H1 (cell line): ENCODE measurements at regions not wholly inside any gene's neighbourhood (a gene's known extent, or its start where the extent isn't known, plus 50 kb on each side); places are given as distances from the start of the nearest gene placed in this dataset.

ENCODE experiments used
- CTCF ChIA-PET: fragments of 300-600 bp; sonication (Branson Sonifier 250); formaldehyde crosslinking; loops from one replicate; lab custom pipeline; 2021; ENCODE audit not compliant: partially characterized antibody; lab: Charles Lee
- POLR2A ChIA-PET: fragments of 300-600 bp; sonication (Branson Sonifier 250); formaldehyde crosslinking; loops from one replicate; lab custom pipeline; 2021; ENCODE audit warnings: inconsistent platforms; ENCODE audit not compliant: partially characterized antibody; lab: Charles Lee
- DNase-seq, 2 experiments: peaks; one replicate each; pipeline versions ENCODE4 v3.0.0 to v3.0.0-alpha.2; 2010 to 2022; ENCODE audit warnings: low spot score in 2 of 2, low read depth in 1 of 2, mixed read lengths in 1 of 2
- FAIRE-seq: peaks from 2 replicates; lab custom pipeline; 2011; peaks lifted over from hg19 to GRCh38; lab: Jason Lieb, UNC
- H2AFZ ChIP-seq: 2 replicates; pipeline ENCODE4 v1.8.1; 2012; ENCODE audit warnings: low read length, inconsistent platforms
- H2AK5ac ChIP-seq: 2 replicates; pipeline ENCODE4 v1.6.1; 2013; ENCODE audit warnings: low read depth, low read length
- H2BK120ac ChIP-seq: replicated peaks from 2 replicates; pipeline ENCODE3; 2013; ENCODE audit warnings: low read depth, low read length, inconsistent platforms
- H2BK12ac ChIP-seq: 2 replicates; pipeline ENCODE4 v1.6.1; 2013; ENCODE audit warnings: low read depth, low read length
- H2BK15ac ChIP-seq: 2 replicates; pipeline ENCODE4 v1.6.1; 2013; ENCODE audit warnings: low read length
- H2BK20ac ChIP-seq: 2 replicates; pipeline ENCODE4 v1.6.1; 2013; ENCODE audit warnings: low read length
- H2BK5ac ChIP-seq: 2 replicates; pipeline ENCODE4 v1.6.1; 2013; ENCODE audit warnings: low read depth, low read length
- H3K14ac ChIP-seq: 2 replicates; pipeline ENCODE4 v1.6.1; 2013; ENCODE audit warnings: inconsistent platforms; ENCODE audit not compliant: insufficient read length
- H3K18ac ChIP-seq: 2 replicates; pipeline ENCODE4 v1.6.1; 2013; ENCODE audit warnings: low read length; ENCODE audit errors: extremely low read depth
- H3K23ac ChIP-seq: 2 replicates; pipeline ENCODE4 v1.6.1; 2013; ENCODE audit warnings: inconsistent platforms; ENCODE audit not compliant: insufficient read length
- H3K23me2 ChIP-seq: 2 replicates; pipeline ENCODE4 v1.6.1; 2013; ENCODE audit warnings: low read depth, low read length
- H3K27ac ChIP-seq: 2 replicates; pipeline ENCODE4 v1.6.1; 2011; ENCODE audit warnings: low read depth, low read length, inconsistent platforms
- H3K27me3 ChIP-seq, 4 experiments: replicated peaks in 1 of 4; 1 replicate in 1 of 4; 2 replicates in 3 of 4; pipeline versions ENCODE4 v1.6.1 to v1.8.1; 2011 to 2013; ENCODE audit warnings: low read length in 3 of 4, mild to moderate bottlenecking in 3 of 4, inconsistent platforms in 2 of 4, mixed read lengths in 2 of 4, moderate library complexity in 1 of 4; ENCODE audit not compliant: control insufficient read depth in 3 of 4, insufficient read depth in 3 of 4; ENCODE audit errors: extremely low read depth in 1 of 4
- H3K36me3 ChIP-seq, 4 experiments: 2 replicates each; pipeline versions ENCODE4 v1.6.1 to v1.8.1; 2011 to 2013; ENCODE audit warnings: mild to moderate bottlenecking in 4 of 4, low read length in 3 of 4, moderate library complexity in 2 of 4, control low read depth in 1 of 4, inconsistent platforms in 1 of 4; ENCODE audit not compliant: insufficient read depth in 4 of 4, control insufficient read depth in 2 of 4
- H3K4ac ChIP-seq: replicated peaks from 2 replicates; pipeline ENCODE3; 2013; ENCODE audit warnings: low read length, low read depth, mixed read lengths, inconsistent platforms; ENCODE audit not compliant: insufficient read length
- H3K4me1 ChIP-seq, 4 experiments: replicated peaks in 1 of 4; 1 replicate in 1 of 4; 2 replicates in 3 of 4; pipeline versions ENCODE4 v1.6.1 to v1.8.1; 2011 to 2013; ENCODE audit warnings: low read length in 3 of 4, inconsistent platforms in 2 of 4, mixed read lengths in 1 of 4; ENCODE audit not compliant: insufficient read depth in 4 of 4, control insufficient read depth in 3 of 4
- H3K4me2 ChIP-seq, 2 experiments: 2 replicates each; pipeline versions ENCODE4 v1.6.1 to v1.8.1; 2011 to 2013; ENCODE audit warnings: low read depth in 2 of 2, low read length in 2 of 2, control low read depth in 1 of 2, inconsistent platforms in 1 of 2, mild to moderate bottlenecking in 1 of 2; ENCODE audit not compliant: insufficient read depth in 1 of 2
- H3K4me3 ChIP-seq, 4 experiments: fragments of 200-600, 300-600 bp in 1 of 4; sonication (generic), shearing (Covaris generic), sonication (Bioruptor Twin) in 1 of 4; 2 replicates each; pipeline versions ENCODE4 v1.5.1 to v1.8.1; 2011 to 2016; ENCODE audit warnings: low read length in 4 of 4, low read depth in 3 of 4, control low read depth in 2 of 4, inconsistent platforms in 2 of 4, mild to moderate bottlenecking in 2 of 4, mixed read lengths in 1 of 4, moderate library complexity in 1 of 4; ENCODE audit not compliant: insufficient read depth in 2 of 4; ENCODE audit errors: extremely low read depth in 1 of 4
- H3K56ac ChIP-seq: replicated peaks from 2 replicates; pipeline ENCODE3; 2013; ENCODE audit warnings: low read depth, mild to moderate bottlenecking, mixed read lengths, low read length, inconsistent platforms; ENCODE audit not compliant: insufficient read length
- H3K79me1 ChIP-seq: 2 replicates; pipeline ENCODE4 v1.6.1; 2013; ENCODE audit warnings: low read depth, low read length, control low read depth
- H3K79me2 ChIP-seq, 2 experiments: 2 replicates each; pipeline versions ENCODE4 v1.6.1 to v1.8.1; 2012 to 2013; ENCODE audit warnings: low read length in 2 of 2, mild to moderate bottlenecking in 2 of 2, inconsistent platforms in 1 of 2; ENCODE audit not compliant: insufficient read depth in 2 of 2, control insufficient read depth in 1 of 2
- H3K9ac ChIP-seq, 4 experiments: replicated peaks in 1 of 4; 1 replicate in 1 of 4; 2 replicates in 3 of 4; pipeline versions ENCODE4 v1.6.1 to v1.8.1; 2011 to 2013; ENCODE audit warnings: low read depth in 3 of 4, low read length in 3 of 4, control low read depth in 2 of 4, mild to moderate bottlenecking in 2 of 4, moderate library complexity in 2 of 4, inconsistent platforms in 1 of 4; ENCODE audit errors: extremely low read depth in 1 of 4
- H3K9me3 ChIP-seq, 2 experiments: 2 replicates each; pipeline versions ENCODE4 v1.6.1 to v1.8.1; 2012 to 2013; ENCODE audit warnings: mild to moderate bottlenecking in 2 of 2, moderate library complexity in 2 of 2, control low read depth in 1 of 2, inconsistent platforms in 1 of 2, low read depth in 1 of 2, low read length in 1 of 2, mixed read lengths in 1 of 2; ENCODE audit not compliant: insufficient read depth in 2 of 2
- H4K20me1 ChIP-seq, 2 experiments: replicated peaks in 1 of 2; 2 replicates each; pipeline versions ENCODE3 to v1.8.1; 2011 to 2013; ENCODE audit warnings: inconsistent platforms in 2 of 2, low read length in 2 of 2, mild to moderate bottlenecking in 1 of 2; ENCODE audit not compliant: insufficient read depth in 2 of 2, control insufficient read depth in 1 of 2
- H4K5ac ChIP-seq: 2 replicates; pipeline ENCODE4 v1.6.1; 2013; ENCODE audit warnings: low read length, low read depth, mixed read lengths, inconsistent platforms; ENCODE audit not compliant: insufficient read length
- H4K8ac ChIP-seq: 2 replicates; pipeline ENCODE4 v1.8.0; 2013; ENCODE audit warnings: mild to moderate bottlenecking, moderate library complexity, low read length, inconsistent platforms; ENCODE audit not compliant: insufficient read depth; ENCODE audit errors: extremely low read depth
- H4K91ac ChIP-seq: replicated peaks from 2 replicates; pipeline ENCODE3; 2013; ENCODE audit warnings: low read length, mixed read lengths, inconsistent platforms; ENCODE audit not compliant: insufficient read length
- BACH1 ChIP-seq: IDR thresholded peaks from 2 replicates; pipeline ENCODE4 v1.6.1; 2012; ENCODE audit warnings: low read length, improper control_type of control experiment
- BCL11A ChIP-seq, 2 experiments: IDR thresholded peaks; one replicate each; pipeline ENCODE4 v1.6.1; 2011; ENCODE audit warnings: low read depth in 2 of 2, low read length in 2 of 2, mild to moderate bottlenecking in 2 of 2
- CBX8 ChIP-seq: fragments of 300-800, 300-1000 bp; sonication (generic); IDR thresholded peaks from 2 replicates; pipeline ENCODE4 v1.7.1; 2016; ENCODE audit warnings: low read depth, low read length, borderline replicate concordance
- CHD1 ChIP-seq: IDR thresholded peaks from 2 replicates; pipeline ENCODE4 v1.6.1; 2012; ENCODE audit warnings: low read depth, low read length, improper control_type of control experiment
- EGR1 ChIP-seq: IDR thresholded peaks from 2 replicates; pipeline ENCODE4 v1.6.1; 2011; ENCODE audit warnings: low read depth, low read length, borderline replicate concordance
- JUND ChIP-seq: IDR thresholded peaks from 2 replicates; pipeline ENCODE4 v1.6.1; 2011; ENCODE audit warnings: mild to moderate bottlenecking, improper control_type of control experiment, low read length
- KDM4A ChIP-seq: IDR thresholded peaks from one replicate; pipeline ENCODE4 v1.7.1; 2012; ENCODE audit warnings: low read depth, mild to moderate bottlenecking, moderate library complexity, low read length, inconsistent platforms; ENCODE audit not compliant: severe bottlenecking
- KDM5A ChIP-seq: fragments of 200-600 bp; IDR thresholded peaks from 2 replicates; pipeline ENCODE4 v1.7.1; 2012; ENCODE audit warnings: mild to moderate bottlenecking, low read length, inconsistent platforms, mixed read lengths
- NANOG ChIP-seq: IDR thresholded peaks from 2 replicates; pipeline ENCODE4 v1.6.1; 2011; ENCODE audit warnings: low read length, low read depth, mild to moderate bottlenecking, inconsistent platforms; ENCODE audit not compliant: insufficient read depth, poor library complexity, severe bottlenecking
- PHF8 ChIP-seq: fragments of 200-600 bp; sonication (generic); conservative IDR thresholded peaks from 2 replicates; pipeline ENCODE4 v1.7.1; 2012; ENCODE audit warnings: low read depth, mild to moderate bottlenecking, inconsistent platforms, low read length, moderate library complexity
- POLR2AphosphoS5 ChIP-seq: IDR thresholded peaks from 2 replicates; pipeline ENCODE4 v1.6.1; 2011; ENCODE audit warnings: low read depth, low read length
- RXRA ChIP-seq: IDR thresholded peaks from 2 replicates; pipeline ENCODE4 v1.6.1; 2011; ENCODE audit warnings: low read depth, mild to moderate bottlenecking, low read length, moderate library complexity; ENCODE audit not compliant: insufficient read depth
- SIRT6 ChIP-seq: IDR thresholded peaks from one replicate; pipeline ENCODE4 v1.7.1; 2012; ENCODE audit warnings: low read length, inconsistent platforms
- TAF7 ChIP-seq: optimal IDR thresholded peaks from 2 replicates; pipeline ENCODE3; 2011; ENCODE audit warnings: low read depth, mild to moderate bottlenecking, inconsistent platforms, low read length, moderate library complexity, borderline replicate concordance
- TEAD4 ChIP-seq: IDR thresholded peaks from 2 replicates; pipeline ENCODE4 v1.6.1; 2012; ENCODE audit warnings: low read depth, low read length, inconsistent platforms, mixed read lengths
- YY1 ChIP-seq: IDR thresholded peaks from 2 replicates; pipeline ENCODE4 v1.6.1; 2011; ENCODE audit warnings: low read depth, mild to moderate bottlenecking, low read length
- WGBS, 2 experiments: shearing (Covaris generic) in 1 of 2; methylation state at CpG; one replicate each; pipeline versions ENCODE4 v1.1.6 to v1.1.7; 2013 to 2015; ENCODE audit warnings: low lambda C conversion rate in 2 of 2, mixed read lengths in 2 of 2, inconsistent platforms in 1 of 2, low coverage in 1 of 2, missing lambda C conversion rate in 1 of 2; ENCODE audit not compliant: insufficient replicate concordance in 2 of 2, insufficient coverage in 1 of 2, insufficient read length in 1 of 2; ENCODE audit errors: extremely low coverage in 1 of 2, missing lambda C conversion rate in 1 of 2; 5-methylcytosine and 5-hydroxymethylcytosine counted together

GRCh38 chr18:33805592-33805991 lies 227.6 kb downstream of the ASXL3 start:
- no peaks in the 10 kb centered on the region for H3K9me3 ChIP-seq
- TF ChIP-seq KDM4A (no peak), KDM5A (no peak), TEAD4 (no peak), SIRT6 (no peak), YY1 (no peak), JUND (no peak), NANOG (no peak), CBX8 (no peak), PHF8 (no peak), RXRA (no peak), EGR1 (no peak), POLR2AphosphoS5 (no peak), CHD1 (no peak), TAF7 (no peak), BACH1 (no peak), BCL11A (IDR thresholded peaks at IDR 0.05; ENCODE audit: low read depth in 2 of 2, low read length in 2 of 2) (no peak)
- no peak overlapping the region for H3K18ac ChIP-seq
- FAIRE-seq (no peak), DNase-seq (no peak)
- H3K23ac ChIP-seq = no peak overlapping the region
- no peaks in the 10 kb centered on the region for H3K79me1 ChIP-seq
- H2AK5ac ChIP-seq = no peak overlapping the region
- H3K4me3 ChIP-seq = no peak overlapping the region
- no peak overlapping the region for H4K5ac ChIP-seq
- no peak overlapping the region for H3K14ac ChIP-seq
- H4K91ac ChIP-seq = no peak overlapping the region
- no peak overlapping the region for H3K9ac ChIP-seq
- 88% methylated on average over 4 of the region's 4 CpGs; no CpG with 5 or more reads in 1 of the 2 experiments for WGBS, 2 experiments
- no peak overlapping the region for H2AFZ ChIP-seq
- no peak overlapping the region for H2BK12ac ChIP-seq
- no peaks in the 10 kb centered on the region for H3K4me1 ChIP-seq
- no peak overlapping the region for H2BK15ac ChIP-seq
- H3K36me3 ChIP-seq = no peaks in the 10 kb centered on the region
- no peaks in the 10 kb centered on the region for H3K79me2 ChIP-seq
- no peak overlapping the region for H3K56ac ChIP-seq
- ChIA-PET CTCF (no interaction called here), POLR2A (no interaction called here)
- no peaks in the 10 kb centered on the region for H3K27me3 ChIP-seq
- no peak overlapping the region for H2BK5ac ChIP-seq
- H3K23me2 ChIP-seq = no peaks in the 10 kb centered on the region
- no peaks in the 10 kb centered on the region for H4K20me1 ChIP-seq
- H4K8ac ChIP-seq = no peak overlapping the region
- H2BK120ac ChIP-seq = no peak overlapping the region
- H2BK20ac ChIP-seq = no peak overlapping the region
- no peak overlapping the region for H3K4me2 ChIP-seq
- no peak overlapping the region for H3K4ac ChIP-seq
- no peak overlapping the region for H3K27ac ChIP-seq
